ENCODE measurements at regions not wholly inside any gene's neighbourhood (a gene's known extent, or its start where the extent isn't known, plus 50 kb on each side); places are given as distances from the start of the nearest gene placed in this dataset.

GRCh38 chr12:45651029-45651428 lies 78.5 kb upstream of the ARID2 start:
- in situ Hi-C loops (cut with HindIII; ENCODE audit: low pct_ligation_motif_present, low pct_unique_long_range_greater_than_20kb, low sequenced_read_pairs) = no loop called here
- DNase-seq = no peak

GRCh38 chr12:45654002-45654665 lies 75.4 kb upstream of the ARID2 start:
- in situ Hi-C loops (cut with HindIII; ENCODE audit: low pct_ligation_motif_present, low pct_unique_long_range_greater_than_20kb, low sequenced_read_pairs) = no loop called here
- DNase-seq = no peak

- in situ Hi-C loops (cut with HindIII; ENCODE audit: low pct_ligation_motif_present, low pct_unique_long_range_greater_than_20kb, low sequenced_read_pairs) = no loop called here
- peak; percentile 10 for DNase-seq
Observed at GRCh38 chr12:45655186-45655585, 74.3 kb upstream of the ARID2 start.

GRCh38 chr12:45655743-45656142 lies 73.8 kb upstream of the ARID2 start:
- DNase-seq = no peak
- in situ Hi-C loops (cut with HindIII; ENCODE audit: low pct_ligation_motif_present, low pct_unique_long_range_greater_than_20kb, low sequenced_read_pairs) = no loop called here

- DNase-seq = no peak
- in situ Hi-C loops (cut with HindIII; ENCODE audit: low pct_ligation_motif_present, low pct_unique_long_range_greater_than_20kb, low sequenced_read_pairs) = no loop called here
Observed at GRCh38 chr12:45658020-45658419, 71.5 kb upstream of the ARID2 start.

GRCh38 chr12:45660330-45660729 lies 69.2 kb upstream of the ARID2 start:
- DNase-seq = peak; percentile 79
- in situ Hi-C loops (cut with HindIII; ENCODE audit: low pct_ligation_motif_present, low pct_unique_long_range_greater_than_20kb, low sequenced_read_pairs) = no loop called here

GRCh38 chr12:45663455-45663854 lies 66.1 kb upstream of the ARID2 start:
- in situ Hi-C loops (cut with HindIII; ENCODE audit: low pct_ligation_motif_present, low pct_unique_long_range_greater_than_20kb, low sequenced_read_pairs) = no loop called here
- no peak for DNase-seq

- in situ Hi-C loops (cut with HindIII; ENCODE audit: low pct_ligation_motif_present, low pct_unique_long_range_greater_than_20kb, low sequenced_read_pairs) = no loop called here
- no peak for DNase-seq
Observed at GRCh38 chr12:45665941-45666340, 63.6 kb upstream of the ARID2 start.

GRCh38 chr12:45666396-45666795 lies 63.1 kb upstream of the ARID2 start:
- in situ Hi-C loops (cut with HindIII; ENCODE audit: low pct_ligation_motif_present, low pct_unique_long_range_greater_than_20kb, low sequenced_read_pairs) = no loop called here
- no peak for DNase-seq

- in situ Hi-C loops (cut with HindIII; ENCODE audit: low pct_ligation_motif_present, low pct_unique_long_range_greater_than_20kb, low sequenced_read_pairs) = no loop called here
- DNase-seq = no peak
Observed at GRCh38 chr12:45666816-45667215, 62.7 kb upstream of the ARID2 start.

GRCh38 chr12:45667761-45668160 lies 61.7 kb upstream of the ARID2 start:
- in situ Hi-C loops (cut with HindIII; ENCODE audit: low pct_ligation_motif_present, low pct_unique_long_range_greater_than_20kb, low sequenced_read_pairs) = no loop called here
- DNase-seq = no peak

- in situ Hi-C loops (cut with HindIII; ENCODE audit: low pct_ligation_motif_present, low pct_unique_long_range_greater_than_20kb, low sequenced_read_pairs) = no loop called here
- no peak for DNase-seq
Observed at GRCh38 chr12:45668641-45669040, 60.9 kb upstream of the ARID2 start.

- in situ Hi-C loops (cut with HindIII; ENCODE audit: low pct_ligation_motif_present, low pct_unique_long_range_greater_than_20kb, low sequenced_read_pairs) = no loop called here
- DNase-seq = no peak
Observed at GRCh38 chr12:45669093-45669492, 60.4 kb upstream of the ARID2 start.

GRCh38 chr12:45669792-45670191 lies 59.7 kb upstream of the ARID2 start:
- no peak for DNase-seq
- in situ Hi-C loops (cut with HindIII; ENCODE audit: low pct_ligation_motif_present, low pct_unique_long_range_greater_than_20kb, low sequenced_read_pairs) = no loop called here

GRCh38 chr12:45670346-45671065 lies 59.0 kb upstream of the ARID2 start:
- no peak for DNase-seq
- in situ Hi-C loops (cut with HindIII; ENCODE audit: low pct_ligation_motif_present, low pct_unique_long_range_greater_than_20kb, low sequenced_read_pairs) = no loop called here

- DNase-seq = peak; percentile 38
- in situ Hi-C loops (cut with HindIII; ENCODE audit: low pct_ligation_motif_present, low pct_unique_long_range_greater_than_20kb, low sequenced_read_pairs) = no loop called here
Observed at GRCh38 chr12:45671254-45671653, 58.3 kb upstream of the ARID2 start.

- in situ Hi-C loops (cut with HindIII; ENCODE audit: low pct_ligation_motif_present, low pct_unique_long_range_greater_than_20kb, low sequenced_read_pairs) = no loop called here
- peak; percentile 77 for DNase-seq
Observed at GRCh38 chr12:45674181-45674977, 55.1 kb upstream of the ARID2 start.

- in situ Hi-C loops (cut with HindIII; ENCODE audit: low pct_ligation_motif_present, low pct_unique_long_range_greater_than_20kb, low sequenced_read_pairs) = no loop called here
- DNase-seq = no peak
Observed at GRCh38 chr12:45675534-45675933, 54.0 kb upstream of the ARID2 start.
